ENCODE measurements at regions not wholly inside any gene's neighbourhood (a gene's known extent, or its start where the extent isn't known, plus 50 kb on each side); places are given as distances from the start of the nearest gene placed in this dataset.

GRCh38 chr1:36697836-36698605 lies 215.3 kb upstream of the CSF3R start:
- Histone ChIP-seq H3K36me3 (no peaks in the 10 kb centered on the region), H3K4me1 (ENCODE audit: control insufficient read depth in 1 of 2, low read depth in 2 of 2) (no peaks in the 10 kb centered on the region), H3K9me3 (no peaks in the 10 kb centered on the region), H3K27ac (no peak overlapping the region), H3K27me3 (replicated peaks; ENCODE audit: insufficient read depth) (no peaks in the 10 kb centered on the region), H3K4me3 (no peak overlapping the region)
- DNase-seq (ENCODE audit: low spot score) = no peak
- TF ChIP-seq CTCF (IDR thresholded peaks at IDR 0.05) = no peak
- no peak for ATAC-seq (ENCODE audit: insufficient number of reproducible peaks, low FRiP score, low read depth)

GRCh38 chr1:36696261-36696940 lies 213.7 kb upstream of the CSF3R start:
- Histone ChIP-seq H3K9me3 (no peaks in the 10 kb centered on the region), H3K4me3 (no peak overlapping the region), H3K36me3 (no peaks in the 10 kb centered on the region), H3K27me3 (replicated peaks; ENCODE audit: insufficient read depth) (no peaks in the 10 kb centered on the region), H3K4me1 (ENCODE audit: control insufficient read depth in 1 of 2, low read depth in 2 of 2) (no peaks in the 10 kb centered on the region), H3K27ac (no peak overlapping the region)
- no peak for ATAC-seq (ENCODE audit: insufficient number of reproducible peaks, low FRiP score, low read depth)
- no peak for DNase-seq (ENCODE audit: low spot score)
- no peak for TF ChIP-seq CTCF (IDR thresholded peaks at IDR 0.05)

GRCh38 chr1:36693603-36694002 lies 210.9 kb upstream of the CSF3R start:
- Histone ChIP-seq H3K4me1 (ENCODE audit: control insufficient read depth in 1 of 2, low read depth in 2 of 2) (no peaks in the 10 kb centered on the region), H3K27ac (no peak overlapping the region), H3K9me3 (no peaks in the 10 kb centered on the region), H3K27me3 (replicated peaks; ENCODE audit: insufficient read depth) (no peaks in the 10 kb centered on the region), H3K36me3 (no peaks in the 10 kb centered on the region), H3K4me3 (no peak overlapping the region)
- TF ChIP-seq CTCF (IDR thresholded peaks at IDR 0.05) = no peak
- DNase-seq (ENCODE audit: low spot score) (no peak), ATAC-seq (ENCODE audit: insufficient number of reproducible peaks, low FRiP score, low read depth) (no peak)

- no peak for TF ChIP-seq CTCF (IDR thresholded peaks at IDR 0.05)
- H3K27me3 ChIP-seq (replicated peaks; ENCODE audit: insufficient read depth) = no peaks in the 10 kb centered on the region
- H3K4me3 ChIP-seq = no peak overlapping the region
- no peaks in the 10 kb centered on the region for H3K4me1 ChIP-seq (ENCODE audit: control insufficient read depth in 1 of 2, low read depth in 2 of 2)
- H3K9me3 ChIP-seq = no peaks in the 10 kb centered on the region
- H3K36me3 ChIP-seq = no peaks in the 10 kb centered on the region
- no peak overlapping the region for H3K27ac ChIP-seq
- no peak for ATAC-seq (ENCODE audit: insufficient number of reproducible peaks, low FRiP score, low read depth)
- DNase-seq (ENCODE audit: low spot score) = no peak
Observed at GRCh38 chr1:36693161-36693525, 210.4 kb upstream of the CSF3R start.

GRCh38 chr1:36692465-36693160 lies 209.9 kb upstream of the CSF3R start:
- no peak for ATAC-seq (ENCODE audit: insufficient number of reproducible peaks, low FRiP score, low read depth)
- H3K27me3 ChIP-seq (replicated peaks; ENCODE audit: insufficient read depth) = no peaks in the 10 kb centered on the region

More at GRCh38 chr1:36692465-36693160, 209.9 kb upstream of the CSF3R start:
- no peak overlapping the region for H3K27ac ChIP-seq
- no peaks in the 10 kb centered on the region for H3K9me3 ChIP-seq
- H3K36me3 ChIP-seq = no peaks in the 10 kb centered on the region
- no peak overlapping the region for H3K4me3 ChIP-seq
- H3K4me1 ChIP-seq (ENCODE audit: control insufficient read depth in 1 of 2, low read depth in 2 of 2) = no peaks in the 10 kb centered on the region
- no peak for DNase-seq (ENCODE audit: low spot score)
- no peak for TF ChIP-seq CTCF (IDR thresholded peaks at IDR 0.05)

Data from thoracic aorta (tissue), 2 donors.